ENCODE measurements at regions not wholly inside any gene's neighbourhood (a gene's known extent, or its start where the extent isn't known, plus 50 kb on each side); places are given as distances from the start of the nearest gene placed in this dataset.

DNA sequence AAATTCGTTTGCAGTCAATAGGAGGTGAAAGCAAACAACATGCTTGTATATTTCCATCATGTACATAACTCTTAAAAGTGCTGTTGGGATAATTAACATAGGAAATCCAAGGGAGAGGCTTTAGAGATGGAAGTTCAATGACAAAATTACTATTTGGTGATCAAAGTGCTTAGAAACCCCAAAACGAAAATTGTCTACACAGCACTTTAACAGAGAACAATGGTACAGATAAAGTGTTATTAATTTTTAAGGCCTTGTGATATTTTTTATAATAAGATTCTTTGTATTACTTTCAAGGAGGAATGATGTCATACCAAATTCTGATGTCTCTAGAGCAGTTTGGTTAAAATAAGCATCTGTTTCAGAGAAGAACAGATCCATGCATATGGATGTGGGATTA is 406.3 kb downstream of the EPHA7 start:
- DNase-seq: no peak
- H3F3A ChIP-seq (ENCODE audit: insufficient read depth, low read length): no peaks in the 10 kb centered on the region
- TF ChIP-seq EZH2phosphoT487 (IDR thresholded peaks at IDR 0.05; ENCODE audit: low read length): no peak
- TF ChIP-seq EZH2 (optimal IDR thresholded peaks at IDR 0.05; ENCODE audit: low read depth, low read length): no peak
- TF ChIP-seq, protein P1, sequence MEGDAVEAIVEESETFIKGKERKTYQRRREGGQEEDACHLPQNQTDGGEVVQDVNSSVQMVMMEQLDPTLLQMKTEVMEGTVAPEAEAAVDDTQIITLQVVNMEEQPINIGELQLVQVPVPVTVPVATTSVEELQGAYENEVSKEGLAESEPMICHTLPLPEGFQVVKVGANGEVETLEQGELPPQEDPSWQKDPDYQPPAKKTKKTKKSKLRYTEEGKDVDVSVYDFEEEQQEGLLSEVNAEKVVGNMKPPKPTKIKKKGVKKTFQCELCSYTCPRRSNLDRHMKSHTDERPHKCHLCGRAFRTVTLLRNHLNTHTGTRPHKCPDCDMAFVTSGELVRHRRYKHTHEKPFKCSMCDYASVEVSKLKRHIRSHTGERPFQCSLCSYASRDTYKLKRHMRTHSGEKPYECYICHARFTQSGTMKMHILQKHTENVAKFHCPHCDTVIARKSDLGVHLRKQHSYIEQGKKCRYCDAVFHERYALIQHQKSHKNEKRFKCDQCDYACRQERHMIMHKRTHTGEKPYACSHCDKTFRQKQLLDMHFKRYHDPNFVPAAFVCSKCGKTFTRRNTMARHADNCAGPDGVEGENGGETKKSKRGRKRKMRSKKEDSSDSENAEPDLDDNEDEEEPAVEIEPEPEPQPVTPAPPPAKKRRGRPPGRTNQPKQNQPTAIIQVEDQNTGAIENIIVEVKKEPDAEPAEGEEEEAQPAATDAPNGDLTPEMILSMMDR (IDR thresholded peaks at IDR 0.05; ENCODE audit: low read length): no peak
- no peak overlapping the region for H3K4me3 ChIP-seq (ENCODE audit: low read length)
- no peaks in the 10 kb centered on the region for H3K36me3 ChIP-seq (replicated peaks; ENCODE audit: insufficient read depth, low read length)
- no peak overlapping the region for H2AFZ ChIP-seq (ENCODE audit: low read length)
- H3K9me2 ChIP-seq (replicated peaks; ENCODE audit: insufficient read depth, low read length): no peaks in the 10 kb centered on the region
- H3K79me2 ChIP-seq (ENCODE audit: low read length): no peaks in the 10 kb centered on the region
- no peak overlapping the region for H3K4me2 ChIP-seq (ENCODE audit: low read depth, low read length)
- no peaks in the 10 kb centered on the region for H4K20me1 ChIP-seq (ENCODE audit: insufficient read depth, low read length)
- no peak overlapping the region for H3K27ac ChIP-seq (ENCODE audit: low read length)
- no peak overlapping the region for H3K9ac ChIP-seq (ENCODE audit: low read length)
- 0 out of 2 replicates have a peak, but pooled peaks cover 4% of the 10 kb centered on the region for H3K4me1 ChIP-seq (ENCODE audit: low read length)
- H3K27me3 ChIP-seq (replicated peaks; ENCODE audit: insufficient read depth, low read length): no peaks in the 10 kb centered on the region
- no peaks in the 10 kb centered on the region for H3K9me3 ChIP-seq (replicated peaks; ENCODE audit: insufficient read depth, low read length)

DNA sequence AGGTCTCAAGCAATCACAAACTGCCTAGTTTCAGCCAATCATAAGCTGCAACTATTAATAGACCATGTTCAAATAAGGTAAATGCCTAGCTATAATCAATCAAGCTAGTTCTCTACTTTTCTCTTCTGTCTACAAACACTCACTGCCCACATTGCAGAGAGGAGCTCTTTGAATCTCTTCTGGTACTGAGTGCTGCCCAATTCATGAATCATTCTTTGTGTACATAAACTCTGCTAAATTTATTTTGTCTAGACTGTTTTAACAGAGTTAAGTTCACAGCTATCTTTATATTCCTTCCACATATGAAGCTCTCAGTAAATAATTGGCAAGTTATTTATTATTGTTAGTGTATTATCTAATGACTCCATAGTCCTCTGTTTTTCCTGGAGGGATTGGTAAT is 411.0 kb downstream of the EPHA7 start:
- Histone ChIP-seq H3K27ac (ENCODE audit: low read length) (no peak overlapping the region), H3F3A (ENCODE audit: insufficient read depth, low read length) (no peaks in the 10 kb centered on the region), H3K4me1 (ENCODE audit: low read length) (no peaks in the 10 kb centered on the region), H3K79me2 (ENCODE audit: low read length) (no peaks in the 10 kb centered on the region), H3K9me2 (replicated peaks; ENCODE audit: insufficient read depth, low read length) (no peaks in the 10 kb centered on the region), H3K9me3 (replicated peaks; ENCODE audit: insufficient read depth, low read length) (no peaks in the 10 kb centered on the region), H3K4me3 (ENCODE audit: low read length) (no peak overlapping the region), H3K4me2 (ENCODE audit: low read depth, low read length) (no peak overlapping the region), H2AFZ (ENCODE audit: low read length) (no peak overlapping the region), H3K27me3 (replicated peaks; ENCODE audit: insufficient read depth, low read length) (no peaks in the 10 kb centered on the region), H3K9ac (ENCODE audit: low read length) (no peak overlapping the region), H3K36me3 (replicated peaks; ENCODE audit: insufficient read depth, low read length) (no peaks in the 10 kb centered on the region), H4K20me1 (ENCODE audit: insufficient read depth, low read length) (no peaks in the 10 kb centered on the region)
- DNase-seq: no peak
- TF ChIP-seq, protein P1 (IDR thresholded peaks at IDR 0.05; ENCODE audit: low read length): no peak
- no peak for TF ChIP-seq EZH2 (optimal IDR thresholded peaks at IDR 0.05; ENCODE audit: low read depth, low read length)
- no peak for TF ChIP-seq EZH2phosphoT487 (IDR thresholded peaks at IDR 0.05; ENCODE audit: low read length)

DNA sequence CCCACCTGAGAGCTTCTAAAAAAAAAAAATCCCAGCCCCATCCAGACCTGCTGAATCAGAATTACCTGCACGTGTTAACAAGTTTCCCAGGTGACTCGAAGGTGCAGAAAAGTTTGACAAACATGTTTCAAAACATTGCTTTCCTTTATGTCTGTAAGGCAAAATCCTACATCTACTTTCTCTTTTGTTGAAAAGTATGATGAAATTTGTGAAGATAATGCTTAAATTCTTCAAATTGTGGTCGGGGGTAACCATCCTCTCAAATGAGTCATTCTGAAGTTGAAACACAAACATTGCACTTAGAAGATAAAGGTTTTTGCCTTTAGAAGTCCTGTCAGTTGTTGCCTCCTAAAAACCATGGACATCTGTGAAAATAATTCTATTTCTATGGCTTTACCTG is 429.7 kb downstream of the EPHA7 start:
- H3K4me1 ChIP-seq (ENCODE audit: low read length): no peaks in the 10 kb centered on the region
- H3K36me3 ChIP-seq (replicated peaks; ENCODE audit: insufficient read depth, low read length): no peaks in the 10 kb centered on the region
- no peak overlapping the region for H3K27ac ChIP-seq (ENCODE audit: low read length)
- H3K27me3 ChIP-seq (replicated peaks; ENCODE audit: insufficient read depth, low read length): no peaks in the 10 kb centered on the region
- TF ChIP-seq EZH2 (optimal IDR thresholded peaks at IDR 0.05; ENCODE audit: low read depth, low read length): no peak
- TF ChIP-seq, protein P1 (IDR thresholded peaks at IDR 0.05; ENCODE audit: low read length): no peak
- TF ChIP-seq EZH2phosphoT487 (IDR thresholded peaks at IDR 0.05; ENCODE audit: low read length): no peak
- no peak overlapping the region for H3K4me3 ChIP-seq (ENCODE audit: low read length)
- no peaks in the 10 kb centered on the region for H3K79me2 ChIP-seq (ENCODE audit: low read length)
- H2AFZ ChIP-seq (ENCODE audit: low read length): no peak overlapping the region
- no peaks in the 10 kb centered on the region for H3K9me3 ChIP-seq (replicated peaks; ENCODE audit: insufficient read depth, low read length)
- DNase-seq: no peak
- no peaks in the 10 kb centered on the region for H3K9me2 ChIP-seq (replicated peaks; ENCODE audit: insufficient read depth, low read length)
- H4K20me1 ChIP-seq (ENCODE audit: insufficient read depth, low read length): no peaks in the 10 kb centered on the region
- H3K9ac ChIP-seq (ENCODE audit: low read length): no peak overlapping the region
- no peak overlapping the region for H3K4me2 ChIP-seq (ENCODE audit: low read depth, low read length)
- no peaks in the 10 kb centered on the region for H3F3A ChIP-seq (ENCODE audit: insufficient read depth, low read length)

All from MM.1S (cell line).